ENCODE measurements at regions not wholly inside any gene's neighbourhood (a gene's known extent, or its start where the extent isn't known, plus 50 kb on each side); places are given as distances from the start of the nearest gene placed in this dataset.

DNA sequence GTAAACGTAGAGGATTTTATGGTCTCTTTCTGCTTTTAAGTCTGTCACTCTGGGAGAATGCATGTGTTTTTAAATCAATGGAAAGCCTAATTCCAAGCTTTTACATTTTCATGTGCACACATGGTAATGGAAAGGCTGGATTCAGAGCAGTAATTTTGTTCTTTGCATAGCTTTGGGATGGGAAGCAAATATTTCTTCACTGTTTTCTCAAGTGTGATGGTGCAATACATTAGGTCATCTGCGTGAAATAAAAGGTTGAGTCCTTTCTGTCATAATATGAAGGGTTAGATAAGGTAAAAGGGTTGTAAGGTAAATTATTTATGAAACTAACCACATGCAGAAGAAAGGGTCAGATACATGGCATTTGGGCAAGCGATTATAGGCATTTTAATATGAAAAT lies 88.2 kb upstream of the NR3C1 start:
- Histone ChIP-seq H4K91ac (replicated peaks; ENCODE audit: insufficient read length, low read length) (no peak overlapping the region), H2AK5ac (ENCODE audit: low read depth, low read length) (no peak overlapping the region), H3K4ac (replicated peaks; ENCODE audit: insufficient read length, low read depth, low read length) (no peak overlapping the region), H2AFZ (ENCODE audit: low read length) (no peak overlapping the region), H3K79me2 (ENCODE audit: control insufficient read depth in 1 of 2, insufficient read depth in 2 of 2, low read length in 2 of 2) (no peaks in the 10 kb centered on the region), H2BK15ac (ENCODE audit: low read length) (no peak overlapping the region), H2BK20ac (ENCODE audit: low read length) (no peak overlapping the region), H4K8ac (ENCODE audit: extremely low read depth, insufficient read depth, low read length) (no peak overlapping the region), H3K27ac (ENCODE audit: low read depth, low read length) (no peak overlapping the region), H4K20me1 (replicated peaks in 1 of 2; ENCODE audit: control insufficient read depth in 1 of 2, insufficient read depth in 2 of 2, low read length in 2 of 2) (no peaks in the 10 kb centered on the region), H2BK120ac (replicated peaks; ENCODE audit: low read depth, low read length) (no peak overlapping the region), H3K23me2 (ENCODE audit: low read depth, low read length) (no peaks in the 10 kb centered on the region), H3K23ac (ENCODE audit: insufficient read length) (no peak overlapping the region), H3K36me3 (ENCODE audit: control insufficient read depth in 2 of 4, insufficient read depth in 4 of 4, low read length in 3 of 4) (no peaks in the 10 kb centered on the region), H3K9me3 (ENCODE audit: insufficient read depth in 2 of 2, low read depth in 1 of 2, low read length in 1 of 2) (no peaks in the 10 kb centered on the region), H3K27me3 (replicated peaks in 1 of 4; ENCODE audit: control insufficient read depth in 3 of 4, extremely low read depth in 1 of 4, insufficient read depth in 3 of 4, low read length in 3 of 4) (no peaks in the 10 kb centered on the region), H3K18ac (ENCODE audit: extremely low read depth, low read length) (no peak overlapping the region), H4K5ac (ENCODE audit: insufficient read length, low read depth, low read length) (no peak overlapping the region), H3K14ac (ENCODE audit: insufficient read length) (no peak overlapping the region), H2BK12ac (ENCODE audit: low read depth, low read length) (no peak overlapping the region), H3K4me2 (ENCODE audit: insufficient read depth in 1 of 2, low read depth in 2 of 2, low read length in 2 of 2) (no peak overlapping the region), H3K9ac (replicated peaks in 1 of 4; ENCODE audit: extremely low read depth in 1 of 4, low read depth in 3 of 4, low read length in 3 of 4) (no peak overlapping the region), H3K79me1 (ENCODE audit: low read depth, low read length) (no peaks in the 10 kb centered on the region), H3K4me1 (replicated peaks in 1 of 4; ENCODE audit: control insufficient read depth in 3 of 4, insufficient read depth in 4 of 4, low read length in 3 of 4) (no peaks in the 10 kb centered on the region), H3K56ac (replicated peaks; ENCODE audit: insufficient read length, low read depth, low read length) (no peak overlapping the region), H2BK5ac (ENCODE audit: low read depth, low read length) (no peak overlapping the region), H3K4me3 (ENCODE audit: extremely low read depth in 1 of 4, insufficient read depth in 2 of 4, low read depth in 3 of 4, low read length in 4 of 4) (no peak overlapping the region)
- DNase-seq (ENCODE audit: low read depth in 1 of 2, low spot score in 2 of 2): no peak
- FAIRE-seq: no peak
- ChIA-PET POLR2A (ENCODE audit: partially characterized antibody) (no interaction called here), CTCF (ENCODE audit: partially characterized antibody) (no interaction called here)
- WGBS, 2 experiments (ENCODE audit: extremely low coverage in 1 of 2, insufficient coverage in 1 of 2, insufficient read length in 1 of 2, insufficient replicate concordance in 2 of 2, low coverage in 1 of 2, low lambda C conversion rate in 2 of 2, missing lambda C conversion rate in 1 of 2): 93% methylated on average over 3 of the region's 3 CpGs; no CpG with 5 or more reads in 1 of the 2 experiments
- TF ChIP-seq FOSL1 (IDR thresholded peaks at IDR 0.05; ENCODE audit: insufficient read depth, low read depth, low read length) (no peak), RXRA (IDR thresholded peaks at IDR 0.05; ENCODE audit: insufficient read depth, low read depth, low read length) (no peak), EGR1 (IDR thresholded peaks at IDR 0.05; ENCODE audit: borderline replicate concordance, low read depth, low read length) (no peak), JUN (IDR thresholded peaks at IDR 0.05; ENCODE audit: low read depth, low read length) (no peak), ATF2 (IDR thresholded peaks at IDR 0.05; ENCODE audit: low read length) (no peak), SP2 (IDR thresholded peaks at IDR 0.05; ENCODE audit: low read length) (no peak), TAF7 (optimal IDR thresholded peaks at IDR 0.05; ENCODE audit: borderline replicate concordance, low read depth, low read length) (no peak)
